ENCODE measurements at regions not wholly inside any gene's neighbourhood (a gene's known extent, or its start where the extent isn't known, plus 50 kb on each side); places are given as distances from the start of the nearest gene placed in this dataset.

DNA sequence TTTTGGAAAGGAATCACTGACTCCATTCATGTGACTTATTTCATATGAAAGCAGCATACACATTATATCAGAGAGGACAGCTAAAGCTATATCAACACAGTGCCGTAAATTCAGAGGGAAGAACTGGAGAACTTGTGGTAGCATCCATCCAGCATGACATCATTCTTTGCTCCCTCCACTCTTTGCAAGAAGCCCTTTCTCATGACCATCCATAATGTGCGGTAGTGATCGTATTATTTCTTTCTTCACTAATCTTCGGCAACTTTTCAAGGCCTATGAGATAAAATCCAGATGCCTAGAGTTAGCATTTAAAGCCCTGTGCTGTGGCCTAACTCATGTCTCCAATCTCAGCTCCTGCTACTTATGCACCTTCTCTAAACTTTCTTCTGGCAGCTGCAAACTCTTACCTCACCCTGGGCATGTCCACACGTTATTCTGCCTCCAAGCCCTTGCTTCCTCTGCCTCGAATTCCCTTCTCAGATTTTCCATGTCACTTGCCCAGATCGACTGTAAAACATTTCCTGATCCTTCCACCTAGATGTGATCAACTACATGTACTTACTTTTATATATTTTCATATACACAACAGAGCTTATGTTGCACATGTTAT, 307.3 kb upstream of the SGCD start:
- DNase-seq = no peak
- in situ Hi-C loops (cut with HindIII; ENCODE audit: low pct_ligation_motif_present, low sequenced_read_pairs) = no loop called here
- no peaks in the 10 kb centered on the region for H3K36me3 ChIP-seq (replicated peaks)
- H3K27me3 ChIP-seq (replicated peaks) = no peaks in the 10 kb centered on the region
- no peak overlapping the region for H3K27ac ChIP-seq
- no peak overlapping the region for H3K4me3 ChIP-seq (ENCODE audit: low read depth, low read length)
- TF ChIP-seq, protein P1, sequence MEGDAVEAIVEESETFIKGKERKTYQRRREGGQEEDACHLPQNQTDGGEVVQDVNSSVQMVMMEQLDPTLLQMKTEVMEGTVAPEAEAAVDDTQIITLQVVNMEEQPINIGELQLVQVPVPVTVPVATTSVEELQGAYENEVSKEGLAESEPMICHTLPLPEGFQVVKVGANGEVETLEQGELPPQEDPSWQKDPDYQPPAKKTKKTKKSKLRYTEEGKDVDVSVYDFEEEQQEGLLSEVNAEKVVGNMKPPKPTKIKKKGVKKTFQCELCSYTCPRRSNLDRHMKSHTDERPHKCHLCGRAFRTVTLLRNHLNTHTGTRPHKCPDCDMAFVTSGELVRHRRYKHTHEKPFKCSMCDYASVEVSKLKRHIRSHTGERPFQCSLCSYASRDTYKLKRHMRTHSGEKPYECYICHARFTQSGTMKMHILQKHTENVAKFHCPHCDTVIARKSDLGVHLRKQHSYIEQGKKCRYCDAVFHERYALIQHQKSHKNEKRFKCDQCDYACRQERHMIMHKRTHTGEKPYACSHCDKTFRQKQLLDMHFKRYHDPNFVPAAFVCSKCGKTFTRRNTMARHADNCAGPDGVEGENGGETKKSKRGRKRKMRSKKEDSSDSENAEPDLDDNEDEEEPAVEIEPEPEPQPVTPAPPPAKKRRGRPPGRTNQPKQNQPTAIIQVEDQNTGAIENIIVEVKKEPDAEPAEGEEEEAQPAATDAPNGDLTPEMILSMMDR (IDR thresholded peaks at IDR 0.05; ENCODE audit: low read depth, low read length, missing control alignments) = no peak

- no peak overlapping the region for H3K4me3 ChIP-seq (ENCODE audit: low read depth, low read length)
- H3K36me3 ChIP-seq (replicated peaks) = no peaks in the 10 kb centered on the region
- no peak for DNase-seq
- no peaks in the 10 kb centered on the region for H3K27me3 ChIP-seq (replicated peaks)
- TF ChIP-seq, protein P1 (IDR thresholded peaks at IDR 0.05; ENCODE audit: low read depth, low read length, missing control alignments) = no peak
- no peak overlapping the region for H3K27ac ChIP-seq
- in situ Hi-C loops (cut with HindIII; ENCODE audit: low pct_ligation_motif_present, low sequenced_read_pairs) = no loop called here
Measured at GRCh38 chr5:156020647-156021046, 306.3 kb upstream of the SGCD start.

DNA sequence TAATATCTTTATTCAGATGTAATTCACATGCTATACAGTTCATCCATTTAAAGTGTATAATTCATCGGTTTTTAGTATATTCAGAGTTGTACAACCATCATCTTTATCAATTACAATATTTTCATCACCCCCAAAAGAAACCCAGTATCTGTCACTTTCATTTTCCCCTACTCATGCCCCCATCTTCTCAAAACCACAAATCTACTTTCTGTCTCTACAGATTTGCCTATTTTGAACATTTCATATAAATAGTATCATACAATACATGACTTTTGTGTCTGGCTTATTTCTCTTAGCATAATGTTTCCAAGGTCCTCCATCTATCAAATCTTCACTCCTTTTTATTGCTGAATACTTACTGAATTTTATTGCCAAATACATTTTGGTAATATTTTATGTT, 305.1 kb upstream of the SGCD start:
- no peaks in the 10 kb centered on the region for H3K36me3 ChIP-seq (replicated peaks)
- in situ Hi-C loops (cut with HindIII; ENCODE audit: low pct_ligation_motif_present, low sequenced_read_pairs) = no loop called here
- H3K27ac ChIP-seq = no peak overlapping the region
- no peak for DNase-seq
- TF ChIP-seq, protein P1 (IDR thresholded peaks at IDR 0.05; ENCODE audit: low read depth, low read length, missing control alignments) = no peak
- no peak overlapping the region for H3K4me3 ChIP-seq (ENCODE audit: low read depth, low read length)
- no peaks in the 10 kb centered on the region for H3K27me3 ChIP-seq (replicated peaks)

- H3K27ac ChIP-seq = no peak overlapping the region
- in situ Hi-C loops (cut with HindIII; ENCODE audit: low pct_ligation_motif_present, low sequenced_read_pairs) = no loop called here
- TF ChIP-seq, protein P1 (IDR thresholded peaks at IDR 0.05; ENCODE audit: low read depth, low read length, missing control alignments) = no peak
Measured at GRCh38 chr5:156025656-156026055, 301.3 kb upstream of the SGCD start.

DNA sequence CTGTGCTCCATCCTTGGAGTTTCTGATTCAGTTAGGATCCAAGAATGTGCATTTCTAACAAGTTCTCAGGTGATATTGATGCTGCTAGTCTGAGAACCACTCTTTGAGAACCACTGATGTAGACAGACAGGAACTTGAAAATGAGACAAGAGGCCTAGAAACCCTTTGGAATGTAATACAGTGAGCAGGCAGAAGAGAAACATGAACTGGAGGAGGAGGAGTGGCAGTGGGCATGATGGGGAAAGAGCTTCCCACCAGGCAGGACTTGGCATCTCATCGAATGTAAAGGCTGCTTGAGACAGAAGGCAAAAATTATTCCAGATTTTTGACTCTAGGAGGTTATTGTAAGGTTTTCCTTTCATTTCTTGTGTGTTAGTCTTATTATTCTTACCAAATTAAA, 295.8 kb upstream of the SGCD start:
- in situ Hi-C loops (cut with HindIII; ENCODE audit: low pct_ligation_motif_present, low sequenced_read_pairs) = no loop called here
- Histone ChIP-seq H3K27me3 (replicated peaks) (no peaks in the 10 kb centered on the region), H3K27ac (no peak overlapping the region), H3K36me3 (replicated peaks) (no peaks in the 10 kb centered on the region), H3K4me3 (ENCODE audit: low read depth, low read length) (no peak overlapping the region)
- TF ChIP-seq, protein P1 (IDR thresholded peaks at IDR 0.05; ENCODE audit: low read depth, low read length, missing control alignments) = no peak
- DNase-seq = no peak

More at GRCh38 chr5:156025656-156026055, 301.3 kb upstream of the SGCD start:
- no peak overlapping the region for H3K4me3 ChIP-seq (ENCODE audit: low read depth, low read length)
- H3K36me3 ChIP-seq (replicated peaks) = no peaks in the 10 kb centered on the region
- DNase-seq = no peak
- H3K27me3 ChIP-seq (replicated peaks) = no peaks in the 10 kb centered on the region

- Histone ChIP-seq H3K27ac (no peak overlapping the region), H3K36me3 (replicated peaks) (no peaks in the 10 kb centered on the region), H3K4me3 (ENCODE audit: low read depth, low read length) (no peak overlapping the region), H3K27me3 (replicated peaks) (no peaks in the 10 kb centered on the region)
- TF ChIP-seq, protein P1 (IDR thresholded peaks at IDR 0.05; ENCODE audit: low read depth, low read length, missing control alignments) = no peak
- in situ Hi-C loops (cut with HindIII; ENCODE audit: low pct_ligation_motif_present, low sequenced_read_pairs) = no loop called here
- no peak for DNase-seq
Measured at GRCh38 chr5:156036640-156037039, 290.3 kb upstream of the SGCD start.
